ENCODE measurements at regions not wholly inside any gene's neighbourhood (a gene's known extent, or its start where the extent isn't known, plus 50 kb on each side); places are given as distances from the start of the nearest gene placed in this dataset. TPM values are rescaled to one million over a fixed set of nuclear protein-coding genes. Genes with fewer than 3 reads are reported as not detected.

- Mint-ChIP-seq H3K4me1 (peaks cover 10% of the 10 kb centered on the region), H3K36me3 (ENCODE audit: low read depth) (no peaks in the 10 kb centered on the region), H3K9me3 (ENCODE audit: low read depth) (peaks cover 7% of the 10 kb centered on the region), H3K27ac (no peak overlapping the region), H3K27me3 (no peaks in the 10 kb centered on the region), H3K4me3 (no peak overlapping the region)
- no peak for ATAC-seq
- ChIA-PET CTCF (interaction anchor here (1.0 to 4.3 kb wide), 4 partner anchors 11 to 121 kb away, joined by 3 to 26 read pairs (median 6); no protein-coding TSS in a partner anchor), POLR2A (no interaction called here)
- intact Hi-C loops (cut with DNase I, micrococcal nuclease) = no loop called here
- no peak for DNase-seq
Measured at GRCh38 chr22:22834204-22834603, 53.4 kb upstream of the IGLL5 start.

- peaks cover 7% of the 10 kb centered on the region for H3K9me3 Mint-ChIP-seq (ENCODE audit: low read depth)
- ATAC-seq (no peak), DNase-seq (no peak)
- intact Hi-C loops (cut with DNase I, micrococcal nuclease) = no loop called here
- H3K27ac Mint-ChIP-seq = no peak overlapping the region
- no peaks in the 10 kb centered on the region for H3K27me3 Mint-ChIP-seq
- no peak overlapping the region for H3K4me3 Mint-ChIP-seq
- POLR2A ChIA-PET = no interaction called here
- CTCF ChIA-PET = interaction anchor here (1.0 to 4.3 kb wide), 4 partner anchors 10 to 121 kb away, joined by 3 to 26 read pairs (median 6); no protein-coding TSS in a partner anchor
- H3K36me3 Mint-ChIP-seq (ENCODE audit: low read depth) = no peaks in the 10 kb centered on the region
- H3K4me1 Mint-ChIP-seq = peaks cover 10% of the 10 kb centered on the region
Measured at GRCh38 chr22:22834783-22835182, 52.8 kb upstream of the IGLL5 start.

- H3K4me1 Mint-ChIP-seq = peaks cover 10% of the 10 kb centered on the region
- H3K27ac Mint-ChIP-seq = no peak overlapping the region
- no peaks in the 10 kb centered on the region for H3K36me3 Mint-ChIP-seq (ENCODE audit: low read depth)
- ATAC-seq = no peak
- intact Hi-C loops (cut with DNase I, micrococcal nuclease) = no loop called here
- CTCF ChIA-PET = interaction anchor here (1.1 to 4.3 kb wide), 3 partner anchors 10 to 120 kb away, joined by 3 to 26 read pairs (median 4); no protein-coding TSS in a partner anchor
- H3K9me3 Mint-ChIP-seq (ENCODE audit: low read depth) = peaks cover 7% of the 10 kb centered on the region
- no peak overlapping the region for H3K4me3 Mint-ChIP-seq
- H3K27me3 Mint-ChIP-seq = no peaks in the 10 kb centered on the region
- POLR2A ChIA-PET = no interaction called here
- no peak for DNase-seq
Measured at GRCh38 chr22:22835242-22835641, 52.4 kb upstream of the IGLL5 start.

DNA sequence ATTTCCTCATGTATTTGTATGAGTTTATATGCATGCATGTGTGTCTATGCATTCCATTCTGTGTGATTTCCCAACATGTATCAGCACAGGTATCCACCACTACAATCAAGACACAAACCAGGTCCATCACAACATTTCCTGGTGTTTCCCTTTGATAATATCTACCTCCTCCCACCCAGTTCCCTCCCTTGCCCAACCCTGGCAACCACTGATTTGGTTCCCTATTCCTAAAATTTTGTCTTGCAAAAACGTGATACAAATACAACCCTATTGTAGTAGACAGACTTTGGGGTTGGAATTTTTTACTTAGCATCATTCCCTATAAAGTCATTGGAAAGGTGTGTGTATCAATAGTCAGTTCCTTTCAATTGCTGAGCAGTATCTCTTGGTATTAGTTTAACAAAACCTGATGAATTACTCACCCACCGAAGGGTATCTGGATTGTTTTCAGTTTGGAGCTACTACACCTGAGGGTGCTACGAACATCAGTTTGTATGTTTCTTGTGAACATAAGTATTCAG is 51.8 kb upstream of the IGLL5 start:
- intact Hi-C loops (cut with DNase I, micrococcal nuclease) = no loop called here
- CTCF ChIA-PET = interaction anchor here (4.3 kb wide), 1 partner anchor 13 kb away, joined by 26 read pairs; no protein-coding TSS in a partner anchor
- POLR2A ChIA-PET = no interaction called here

DNA sequence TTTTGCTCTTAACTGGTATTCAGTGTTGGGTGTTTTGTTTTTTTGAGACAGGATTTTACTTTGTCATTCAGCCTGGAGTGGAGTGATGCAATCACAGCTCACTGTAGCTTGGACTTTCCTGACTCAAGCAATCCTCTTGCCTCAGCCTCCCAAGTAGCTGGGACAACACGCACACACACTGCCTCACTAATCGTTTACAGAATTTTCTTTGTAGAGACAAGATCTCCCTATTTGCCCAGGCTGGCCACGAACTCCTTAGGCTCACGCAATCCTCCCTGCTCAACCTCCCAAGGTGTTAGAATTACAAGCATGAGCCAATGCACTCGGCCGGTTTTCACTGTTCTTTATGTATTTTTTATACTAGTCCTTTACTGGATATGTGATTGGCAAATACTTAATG is 51.0 kb upstream of the IGLL5 start:
- H3K36me3 Mint-ChIP-seq (ENCODE audit: low read depth) = no peaks in the 10 kb centered on the region
- DNase-seq (no peak), ATAC-seq (no peak)
- no peaks in the 10 kb centered on the region for H3K27me3 Mint-ChIP-seq
- ChIA-PET CTCF (interaction anchor here (4.3 kb wide), 1 partner anchor 12 kb away, joined by 26 read pairs; no protein-coding TSS in a partner anchor), POLR2A (no interaction called here)
- H3K9me3 Mint-ChIP-seq (ENCODE audit: low read depth) = no peaks in the 10 kb centered on the region
- intact Hi-C loops (cut with DNase I, micrococcal nuclease) = no loop called here
- H3K27ac Mint-ChIP-seq = no peak overlapping the region
- peaks cover 10% of the 10 kb centered on the region for H3K4me1 Mint-ChIP-seq
- no peak overlapping the region for H3K4me3 Mint-ChIP-seq

More for the DNA sequence above, 51.8 kb upstream of the IGLL5 start:
- Mint-ChIP-seq H3K27me3 (no peaks in the 10 kb centered on the region), H3K4me3 (no peak overlapping the region), H3K4me1 (peaks cover 10% of the 10 kb centered on the region), H3K9me3 (ENCODE audit: low read depth) (peaks cover 3% of the 10 kb centered on the region), H3K36me3 (ENCODE audit: low read depth) (no peaks in the 10 kb centered on the region), H3K27ac (no peak overlapping the region)
- ATAC-seq = no peak
- DNase-seq = no peak

Small RNAs in the stretch of these regions (microRNA-seq; reads per million reads assigned to microRNA genes)
- gene MIR650 (ENCODE audit: borderline replicate concordance) = not detected

All from activated CD4-positive, alpha-beta T cell treated with anti-CD3 and anti-CD28 coated beads for 36 hours (primary cell).